ENCODE measurements at regions not wholly inside any gene's neighbourhood (a gene's known extent, or its start where the extent isn't known, plus 50 kb on each side); places are given as distances from the start of the nearest gene placed in this dataset.

GRCh38 chr6:169145991-169146501 is 107.6 kb downstream of the THBS2 start:
- POLR2A ChIA-PET (ENCODE audit: low non-redundant PET) = no interaction called here
- no peak for TF ChIP-seq CTCF (conservative IDR thresholded peaks at IDR 0.05; ENCODE audit: low read depth)

GRCh38 chr6:169145496-169145895 is 108.2 kb downstream of the THBS2 start:
- ChIA-PET POLR2A (ENCODE audit: low non-redundant PET) (no interaction called here), CTCF (no interaction called here)
- no peak for TF ChIP-seq CTCF (conservative IDR thresholded peaks at IDR 0.05; ENCODE audit: low read depth)
- DNase-seq (ENCODE audit: low spot score) = no peak
- no peak overlapping the region for H3K27ac ChIP-seq

More at GRCh38 chr6:169145991-169146501, 107.6 kb downstream of the THBS2 start:
- CTCF ChIA-PET = no interaction called here
- H3K27ac ChIP-seq = no peak overlapping the region
- no peak for DNase-seq (ENCODE audit: low spot score)

- ChIA-PET CTCF (no interaction called here), POLR2A (ENCODE audit: low non-redundant PET) (no interaction called here)
- TF ChIP-seq CTCF (conservative IDR thresholded peaks at IDR 0.05; ENCODE audit: low read depth) = no peak
- no peak for DNase-seq (ENCODE audit: low spot score)
- H3K27ac ChIP-seq = no peak overlapping the region
Observed at GRCh38 chr6:169144356-169144755, 109.3 kb downstream of the THBS2 start.

- DNase-seq (ENCODE audit: low spot score) = no peak
- CTCF ChIA-PET = no interaction called here
- H3K27ac ChIP-seq = no peak overlapping the region
- TF ChIP-seq CTCF (conservative IDR thresholded peaks at IDR 0.05; ENCODE audit: low read depth) = no peak
- POLR2A ChIA-PET (ENCODE audit: low non-redundant PET) = no interaction called here
Observed at GRCh38 chr6:169142538-169142844, 111.2 kb downstream of the THBS2 start.

GRCh38 chr6:169141671-169142537 is 111.7 kb downstream of the THBS2 start:
- ChIA-PET POLR2A (ENCODE audit: low non-redundant PET) (no interaction called here), CTCF (no interaction called here)
- H3K27ac ChIP-seq = no peak overlapping the region
- no peak for TF ChIP-seq CTCF (conservative IDR thresholded peaks at IDR 0.05; ENCODE audit: low read depth)
- DNase-seq (ENCODE audit: low spot score) = no peak

- ChIA-PET CTCF (no interaction called here), POLR2A (ENCODE audit: low non-redundant PET) (no interaction called here)
- no peak for DNase-seq (ENCODE audit: low spot score)
- TF ChIP-seq CTCF (conservative IDR thresholded peaks at IDR 0.05; ENCODE audit: low read depth) = no peak
- H3K27ac ChIP-seq = no peak overlapping the region
Observed at GRCh38 chr6:169140986-169141495, 112.6 kb downstream of the THBS2 start.
